MCF 10A (cell line): ENCODE measurements at regions not wholly inside any gene's neighbourhood (a gene's known extent, or its start where the extent isn't known, plus 50 kb on each side); places are given as distances from the start of the nearest gene placed in this dataset.

Experiments used
- BruUV-seq: library from RNA; stranded (reverse); fragments of 400-500 nt; replicated peaks from 2 replicates; lab custom pipeline; 2021; lab: Mats Ljungman, UMichigan
- CTCF ChIA-PET: fragments of 300-600 bp; sonication (Branson Sonifier 250); formaldehyde crosslinking; extraction: SDS; loops from one replicate; lab custom pipeline; 2021; ENCODE audit warnings: antibody characterized with exemption, inconsistent platforms; lab: Yijun Ruan, JAX
- POLR2A ChIA-PET: fragments of 300-600, 350-650 bp; sonication (Branson Sonifier 250); formaldehyde crosslinking; extraction: SDS; loops from one replicate; lab custom pipeline; 2020; ENCODE audit warnings: antibody characterized with exemption, inconsistent platforms; lab: Yijun Ruan, JAX
- DNase-seq: peaks from one replicate; pipeline ENCODE4 v3.0.0-alpha.2; 2018; ENCODE audit not compliant: unreplicated experiment
- H3K27ac Mint-ChIP-seq: one replicate; pipeline ENCODE4 v1.8.0; 2022; ENCODE audit warnings: mild to moderate bottlenecking, low read depth, mixed read lengths; ENCODE audit not compliant: unreplicated experiment
- H3K27me3 Mint-ChIP-seq: one replicate; pipeline ENCODE4 v1.8.0; 2022; ENCODE audit warnings: mixed read lengths; ENCODE audit not compliant: insufficient read depth, unreplicated experiment
- H3K36me3 Mint-ChIP-seq: one replicate; pipeline ENCODE4 v1.8.0; 2022; ENCODE audit warnings: mild to moderate bottlenecking, moderate library complexity, mixed read lengths; ENCODE audit not compliant: insufficient read depth, unreplicated experiment
- H3K4me1 Mint-ChIP-seq: one replicate; pipeline ENCODE4 v1.8.0; 2022; ENCODE audit warnings: mixed read lengths; ENCODE audit not compliant: insufficient read depth, unreplicated experiment
- H3K4me3 Mint-ChIP-seq: one replicate; pipeline ENCODE4 v1.8.0; 2022; ENCODE audit warnings: mild to moderate bottlenecking, moderate library complexity, mixed read lengths; ENCODE audit not compliant: unreplicated experiment
- H3K9me3 Mint-ChIP-seq: one replicate; pipeline ENCODE4 v1.8.0; 2022; ENCODE audit warnings: mixed read lengths; ENCODE audit not compliant: unreplicated experiment
- CTCF ChIP-seq: fragments of 200-600 bp; IDR thresholded peaks from one replicate; pipeline ENCODE4 v1.8.0; 2022; ENCODE audit warnings: antibody characterized with exemption, mild to moderate bottlenecking; ENCODE audit not compliant: unreplicated experiment
- intact Hi-C: fragments of 100-400 bp; cut with micrococcal nuclease; formaldehyde crosslinking; loops from 2 replicates; pipeline ENCODE4 v1.14.1; 2022

- TF ChIP-seq CTCF, result no peak
- Mint-ChIP-seq H3K27me3 (no peaks in the 10 kb centered on the region), H3K4me3 (no peak overlapping the region), H3K27ac (no peak overlapping the region), H3K4me1 (peaks cover 8% of the 10 kb centered on the region), H3K9me3 (no peaks in the 10 kb centered on the region), H3K36me3 (no peaks in the 10 kb centered on the region)
- POLR2A ChIA-PET, result no interaction called here
- DNase-seq, result no peak
- no TSS peak for BruUV-seq
- CTCF ChIA-PET, result no interaction called here
- intact Hi-C loops, result no loop called here
Measured at GRCh38 chr10:10848488-10849111, 169.1 kb upstream of the CELF2 start.

GRCh38 chr10:10849306-10849705, 168.4 kb upstream of the CELF2 start:
- Mint-ChIP-seq H3K27me3 (no peaks in the 10 kb centered on the region), H3K36me3 (no peaks in the 10 kb centered on the region), H3K4me1 (peaks cover 8% of the 10 kb centered on the region), H3K27ac (no peak overlapping the region), H3K4me3 (no peak overlapping the region), H3K9me3 (no peaks in the 10 kb centered on the region)
- BruUV-seq, result no TSS peak
- CTCF ChIA-PET, result no interaction called here
- POLR2A ChIA-PET, result no interaction called here
- intact Hi-C loops, result no loop called here
- peak; percentile 6 for DNase-seq
- TF ChIP-seq CTCF, result no peak

GRCh38 chr10:10850214-10850613, 167.5 kb upstream of the CELF2 start:
- POLR2A ChIA-PET, result no interaction called here

GRCh38 chr10:10852464-10852863, 165.2 kb upstream of the CELF2 start:
- no peaks in the 10 kb centered on the region for H3K9me3 Mint-ChIP-seq
- H3K4me3 Mint-ChIP-seq, result no peak overlapping the region
- no TSS peak for BruUV-seq
- H3K27me3 Mint-ChIP-seq, result no peaks in the 10 kb centered on the region
- DNase-seq, result no peak
- H3K4me1 Mint-ChIP-seq, result peaks cover 8% of the 10 kb centered on the region
- no peak for TF ChIP-seq CTCF
- no peaks in the 10 kb centered on the region for H3K36me3 Mint-ChIP-seq
- CTCF ChIA-PET, result no interaction called here
- intact Hi-C loops, result no loop called here
- H3K27ac Mint-ChIP-seq, result no peak overlapping the region
- POLR2A ChIA-PET, result no interaction called here

More at GRCh38 chr10:10850214-10850613, 167.5 kb upstream of the CELF2 start:
- no peaks in the 10 kb centered on the region for H3K36me3 Mint-ChIP-seq
- no peak overlapping the region for H3K27ac Mint-ChIP-seq
- no TSS peak for BruUV-seq
- CTCF ChIA-PET, result no interaction called here
- no peak for DNase-seq
- H3K4me1 Mint-ChIP-seq, result peaks cover 8% of the 10 kb centered on the region
- no peak overlapping the region for H3K4me3 Mint-ChIP-seq
- H3K27me3 Mint-ChIP-seq, result no peaks in the 10 kb centered on the region
- no peak for TF ChIP-seq CTCF
- intact Hi-C loops, result no loop called here
- no peaks in the 10 kb centered on the region for H3K9me3 Mint-ChIP-seq
